AG10803 (cell line): ENCODE measurements at regions not wholly inside any gene's neighbourhood (a gene's known extent, or its start where the extent isn't known, plus 50 kb on each side); places are given as distances from the start of the nearest gene placed in this dataset.

Experiments used
- DNase-seq: peaks from one replicate; pipeline ENCODE4 v3.0.0; 2010; ENCODE audit warnings: low read depth
- H3K4me3 ChIP-seq: 2 replicates; pipeline ENCODE4 v1.5.1; 2011; ENCODE audit warnings: mild to moderate bottlenecking, low read length, control low read depth
- TF ChIP-seq, protein P1 (sequence below): conservative IDR thresholded peaks from 2 replicates; pipeline ENCODE4 v1.5.1; 2011; ENCODE audit warnings: mild to moderate bottlenecking, low read length, control low read depth, inconsistent platforms

DNA sequence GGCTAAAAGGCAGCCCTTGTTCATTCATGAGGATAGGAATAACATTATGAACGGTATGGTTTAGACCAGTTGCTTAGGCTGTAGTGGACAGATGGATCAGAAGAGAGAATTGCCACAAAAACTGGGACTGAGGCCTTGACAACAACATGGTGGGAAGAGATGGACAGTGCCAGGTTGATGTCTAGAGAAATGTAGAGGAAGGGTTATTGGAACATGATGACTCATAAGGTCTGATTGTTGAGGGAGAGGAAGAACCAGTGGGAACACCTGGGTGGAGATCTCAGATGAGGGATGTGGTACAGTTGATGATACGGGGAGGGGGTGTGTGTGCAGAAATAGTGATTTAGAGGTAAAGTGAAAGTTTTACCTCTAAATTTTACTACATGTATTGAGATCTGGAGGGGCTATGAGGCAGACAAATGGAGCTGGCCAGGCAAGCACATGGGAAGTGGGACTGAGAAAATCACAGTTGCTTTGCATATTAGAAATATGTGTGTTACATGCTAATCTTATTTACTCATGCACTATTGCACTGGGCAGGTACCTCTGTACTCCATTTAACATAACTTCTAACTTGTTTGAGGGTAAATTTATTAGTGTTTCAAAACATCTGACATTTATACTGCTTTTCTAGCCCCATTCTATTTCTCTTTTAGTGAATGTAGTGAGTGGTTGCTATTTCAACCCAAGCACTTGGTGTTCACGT is 65.6 kb downstream of the PLCE1 start:
- TF ChIP-seq, protein P1, sequence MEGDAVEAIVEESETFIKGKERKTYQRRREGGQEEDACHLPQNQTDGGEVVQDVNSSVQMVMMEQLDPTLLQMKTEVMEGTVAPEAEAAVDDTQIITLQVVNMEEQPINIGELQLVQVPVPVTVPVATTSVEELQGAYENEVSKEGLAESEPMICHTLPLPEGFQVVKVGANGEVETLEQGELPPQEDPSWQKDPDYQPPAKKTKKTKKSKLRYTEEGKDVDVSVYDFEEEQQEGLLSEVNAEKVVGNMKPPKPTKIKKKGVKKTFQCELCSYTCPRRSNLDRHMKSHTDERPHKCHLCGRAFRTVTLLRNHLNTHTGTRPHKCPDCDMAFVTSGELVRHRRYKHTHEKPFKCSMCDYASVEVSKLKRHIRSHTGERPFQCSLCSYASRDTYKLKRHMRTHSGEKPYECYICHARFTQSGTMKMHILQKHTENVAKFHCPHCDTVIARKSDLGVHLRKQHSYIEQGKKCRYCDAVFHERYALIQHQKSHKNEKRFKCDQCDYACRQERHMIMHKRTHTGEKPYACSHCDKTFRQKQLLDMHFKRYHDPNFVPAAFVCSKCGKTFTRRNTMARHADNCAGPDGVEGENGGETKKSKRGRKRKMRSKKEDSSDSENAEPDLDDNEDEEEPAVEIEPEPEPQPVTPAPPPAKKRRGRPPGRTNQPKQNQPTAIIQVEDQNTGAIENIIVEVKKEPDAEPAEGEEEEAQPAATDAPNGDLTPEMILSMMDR, result no peak
- H3K4me3 ChIP-seq, result no peak overlapping the region
- DNase-seq, result no peak

DNA sequence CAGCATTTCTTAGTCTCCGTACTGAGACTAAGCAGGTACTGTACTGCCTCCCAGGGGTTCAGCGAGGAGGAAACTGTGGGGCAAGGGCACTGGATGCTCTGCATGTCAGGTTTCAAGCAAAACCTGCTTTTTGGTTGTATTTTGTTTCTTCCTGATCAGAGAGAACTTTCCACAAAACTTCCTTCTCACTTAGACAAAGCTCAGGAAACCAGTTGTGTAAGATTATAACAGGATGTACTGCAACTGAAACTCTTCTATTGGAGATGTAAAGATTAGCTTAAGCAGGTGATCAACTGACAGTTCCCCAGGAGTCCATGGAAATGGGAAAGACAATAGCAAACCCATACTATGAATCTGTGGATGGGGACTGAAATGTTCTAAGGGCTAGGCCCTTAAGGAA is 67.3 kb downstream of the PLCE1 start:
- no peak for DNase-seq
- no peak overlapping the region for H3K4me3 ChIP-seq
- TF ChIP-seq, protein P1, result no peak

- no peak overlapping the region for H3K4me3 ChIP-seq
- DNase-seq, result no peak
- TF ChIP-seq, protein P1, result no peak
These were observed 68.9 kb downstream of the PLCE1 start for GRCh38 chr10:94062611-94063010.

DNA sequence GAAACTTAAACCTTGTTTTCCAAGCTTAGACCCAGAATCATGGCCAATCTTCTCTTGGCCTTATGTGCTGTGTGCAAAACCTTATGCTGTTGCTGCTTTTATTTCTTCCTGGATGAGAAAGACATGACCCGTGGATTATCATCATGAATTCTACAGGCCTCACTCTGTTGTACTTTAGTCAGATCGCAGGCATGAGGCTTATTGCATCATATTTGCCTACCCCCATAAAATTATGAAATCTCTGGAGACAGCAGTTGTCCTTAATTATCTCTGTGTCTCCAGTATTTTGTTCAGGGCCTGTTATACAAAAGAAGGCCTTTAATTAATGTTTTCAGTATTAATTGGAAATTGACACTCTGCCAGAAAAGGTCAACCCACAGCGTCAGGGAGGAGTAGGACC is 71.6 kb downstream of the PLCE1 start:
- no peak overlapping the region for H3K4me3 ChIP-seq
- TF ChIP-seq, protein P1, result no peak
- DNase-seq, result peak; percentile 63

GRCh38 chr10:94065787-94066186 is 72.1 kb downstream of the PLCE1 start:
- TF ChIP-seq, protein P1, result no peak
- no peak for DNase-seq

DNA sequence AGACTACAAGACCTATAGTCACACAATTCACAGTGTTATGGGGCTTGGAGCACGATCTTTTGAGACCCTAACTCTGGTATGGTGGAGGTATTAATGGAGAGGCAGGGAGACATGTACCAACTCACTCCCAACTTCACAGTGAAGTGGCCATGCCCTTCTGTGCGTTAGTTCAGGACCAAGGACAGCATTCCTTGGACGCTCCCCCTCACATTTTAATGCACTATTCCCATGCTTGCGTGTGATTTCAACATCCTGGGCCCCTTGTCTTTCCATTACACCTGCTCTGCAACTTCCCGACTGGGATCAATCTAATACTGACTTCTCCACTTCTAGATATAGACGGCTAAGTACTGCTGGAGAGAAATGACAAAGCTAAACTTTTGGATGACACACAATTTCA is 72.7 kb downstream of the PLCE1 start:
- TF ChIP-seq, protein P1, result no peak
- no peak overlapping the region for H3K4me3 ChIP-seq
- peak; percentile 52 for DNase-seq

More at GRCh38 chr10:94065787-94066186, 72.1 kb downstream of the PLCE1 start:
- H3K4me3 ChIP-seq, result no peak overlapping the region

DNA sequence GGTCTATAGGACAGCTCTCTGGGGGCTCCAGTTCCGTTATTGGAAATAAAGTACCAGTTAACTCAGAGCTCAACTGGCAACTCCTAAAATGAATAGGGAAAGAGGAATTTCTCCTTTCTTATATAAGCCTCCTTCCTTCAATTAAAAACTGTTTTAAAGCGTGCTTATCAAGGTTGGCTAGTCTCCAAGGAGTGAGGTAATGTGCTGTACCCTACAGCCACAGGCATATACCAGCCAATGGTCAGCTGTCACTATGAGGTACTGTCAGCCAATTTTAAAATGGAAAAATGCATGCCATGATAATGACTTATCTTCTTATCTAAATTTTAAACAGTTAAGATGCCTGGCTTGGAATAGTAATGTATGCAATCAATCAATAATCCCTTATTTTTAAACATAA is 76.2 kb downstream of the PLCE1 start:
- TF ChIP-seq, protein P1, result no peak
- H3K4me3 ChIP-seq, result no peak overlapping the region
- no peak for DNase-seq
